Kidney (tissue), 13 donors: ENCODE measurements at regions not wholly inside any gene's neighbourhood (a gene's known extent, or its start where the extent isn't known, plus 50 kb on each side); places are given as distances from the start of the nearest gene placed in this dataset.

ENCODE experiments used
- DNase-seq, 5 donors: peaks; one replicate each; pipeline ENCODE4 v3.0.0-alpha.2; 2013 to 2020
- FAIRE-seq: peaks from 2 replicates; lab custom pipeline; 2012; peaks lifted over from hg19 to GRCh38; lab: Jason Lieb, UNC
- H3K27ac ChIP-seq, 2 donors: one replicate each; pipeline ENCODE4 v1.7.0; 2013; ENCODE audit warnings: low read depth in 2 of 2, low read length in 2 of 2, inconsistent platforms in 1 of 2
- H3K27me3 ChIP-seq: one replicate; pipeline ENCODE4 v1.7.1; 2013; ENCODE audit warnings: low read length, inconsistent platforms; ENCODE audit not compliant: control insufficient read depth, insufficient read depth
- H3K36me3 ChIP-seq, 3 donors: one replicate each; pipeline versions ENCODE4 v1.7.0 to v1.7.1; 2013; ENCODE audit warnings: low read length in 3 of 3, control low read depth in 1 of 3, inconsistent platforms in 1 of 3; ENCODE audit not compliant: insufficient read depth in 3 of 3, control insufficient read depth in 2 of 3
- H3K4me1 ChIP-seq, 3 donors: one replicate each; pipeline versions ENCODE4 v1.7.0 to v1.7.1; 2013; ENCODE audit warnings: low read length in 3 of 3, inconsistent platforms in 1 of 3, low read depth in 1 of 3; ENCODE audit not compliant: control insufficient read depth in 2 of 3, insufficient read depth in 2 of 3
- H3K4me3 ChIP-seq, 3 donors: one replicate each; pipeline versions ENCODE4 v1.7.0 to v1.8.1; 2013; ENCODE audit warnings: low read length in 3 of 3, control low read depth in 1 of 3, inconsistent platforms in 1 of 3
- H3K9ac ChIP-seq, 3 donors: one replicate each; pipeline versions ENCODE4 v1.7.0 to v1.7.1; 2013; ENCODE audit warnings: low read length in 3 of 3, control low read depth in 1 of 3, inconsistent platforms in 1 of 3
- H3K9me3 ChIP-seq, 3 donors: one replicate each; pipeline versions ENCODE4 v1.7.0 to v1.7.1; 2013; ENCODE audit warnings: low read length in 3 of 3, control low read depth in 1 of 3, inconsistent platforms in 1 of 3; ENCODE audit not compliant: control insufficient read depth in 2 of 3, insufficient read depth in 1 of 3
- intact Hi-C: fragments of 100-400 bp; cut with DNase I; formaldehyde crosslinking; loops from one replicate; pipeline ENCODE4 v1.11.1; 2022
- TF ChIP-seq, protein P1 (sequence below): IDR thresholded peaks from 3 replicates; pipeline ENCODE4 v1.5.1; 2012; ENCODE audit warnings: mild to moderate bottlenecking, moderate library complexity, borderline replicate concordance; ENCODE audit not compliant: insufficient read depth; ENCODE audit errors: extremely low read depth
- donor health status: control.
- donor health status: control.
- donor health status: control.
- donor health status: control.
- donor health status: control.
- donor health status: DM: yes; HTN: yes; CAD: no.
- donor health status: Normal renal cell carcinoma (clear cell type).

- H3K4me1 ChIP-seq = no peaks in the 10 kb centered on the region
- H3K9ac ChIP-seq = no peak overlapping the region
- no peaks in the 10 kb centered on the region for H3K27me3 ChIP-seq
- intact Hi-C loops = no loop called here
- TF ChIP-seq, protein P1, sequence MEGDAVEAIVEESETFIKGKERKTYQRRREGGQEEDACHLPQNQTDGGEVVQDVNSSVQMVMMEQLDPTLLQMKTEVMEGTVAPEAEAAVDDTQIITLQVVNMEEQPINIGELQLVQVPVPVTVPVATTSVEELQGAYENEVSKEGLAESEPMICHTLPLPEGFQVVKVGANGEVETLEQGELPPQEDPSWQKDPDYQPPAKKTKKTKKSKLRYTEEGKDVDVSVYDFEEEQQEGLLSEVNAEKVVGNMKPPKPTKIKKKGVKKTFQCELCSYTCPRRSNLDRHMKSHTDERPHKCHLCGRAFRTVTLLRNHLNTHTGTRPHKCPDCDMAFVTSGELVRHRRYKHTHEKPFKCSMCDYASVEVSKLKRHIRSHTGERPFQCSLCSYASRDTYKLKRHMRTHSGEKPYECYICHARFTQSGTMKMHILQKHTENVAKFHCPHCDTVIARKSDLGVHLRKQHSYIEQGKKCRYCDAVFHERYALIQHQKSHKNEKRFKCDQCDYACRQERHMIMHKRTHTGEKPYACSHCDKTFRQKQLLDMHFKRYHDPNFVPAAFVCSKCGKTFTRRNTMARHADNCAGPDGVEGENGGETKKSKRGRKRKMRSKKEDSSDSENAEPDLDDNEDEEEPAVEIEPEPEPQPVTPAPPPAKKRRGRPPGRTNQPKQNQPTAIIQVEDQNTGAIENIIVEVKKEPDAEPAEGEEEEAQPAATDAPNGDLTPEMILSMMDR = no peak
- H3K9me3 ChIP-seq = no peaks in the 10 kb centered on the region
- FAIRE-seq (no peak), DNase-seq (peak in 1 of 5 donors; percentile 3)
- no peak overlapping the region for H3K27ac ChIP-seq
- H3K36me3 ChIP-seq = no peaks in the 10 kb centered on the region
- H3K4me3 ChIP-seq = no peak overlapping the region
These were observed 2447.7 kb downstream of the PCDH9 start for GRCh38 chr13:64782466-64782865.

- intact Hi-C loops = no loop called here
- H3K4me1 ChIP-seq = no peaks in the 10 kb centered on the region
- no peak overlapping the region for H3K9ac ChIP-seq
- DNase-seq = peak in 1 of 5 donors; percentile 13
- H3K4me3 ChIP-seq = no peak overlapping the region
- FAIRE-seq = no peak
- H3K27ac ChIP-seq = no peak overlapping the region
- H3K9me3 ChIP-seq = no peaks in the 10 kb centered on the region
- H3K36me3 ChIP-seq = no peaks in the 10 kb centered on the region
- no peaks in the 10 kb centered on the region for H3K27me3 ChIP-seq
- TF ChIP-seq, protein P1 = no peak
These were observed 2452.1 kb downstream of the PCDH9 start for GRCh38 chr13:64778002-64778401.

GRCh38 chr13:64774915-64775314 lies 2455.2 kb downstream of the PCDH9 start:
- H3K9ac ChIP-seq = no peak overlapping the region
- intact Hi-C loops = no loop called here
- no peaks in the 10 kb centered on the region for H3K9me3 ChIP-seq
- no peak overlapping the region for H3K4me3 ChIP-seq
- H3K27me3 ChIP-seq = no peaks in the 10 kb centered on the region
- H3K36me3 ChIP-seq = no peaks in the 10 kb centered on the region
- TF ChIP-seq, protein P1 = no peak
- no peak for FAIRE-seq
- no peaks in the 10 kb centered on the region for H3K4me1 ChIP-seq
- no peak for DNase-seq
- no peak overlapping the region for H3K27ac ChIP-seq

- H3K27ac ChIP-seq = no peak overlapping the region
- no peaks in the 10 kb centered on the region for H3K36me3 ChIP-seq
- no peaks in the 10 kb centered on the region for H3K9me3 ChIP-seq
- no peak overlapping the region for H3K4me3 ChIP-seq
- FAIRE-seq (no peak), DNase-seq (no peak)
- H3K9ac ChIP-seq = no peak overlapping the region
- intact Hi-C loops = no loop called here
- H3K27me3 ChIP-seq = no peaks in the 10 kb centered on the region
- no peaks in the 10 kb centered on the region for H3K4me1 ChIP-seq
- TF ChIP-seq, protein P1 = no peak
These were observed 2459.4 kb downstream of the PCDH9 start for GRCh38 chr13:64770743-64771142.
